ENCODE measurements at regions not wholly inside any gene's neighbourhood (a gene's known extent, or its start where the extent isn't known, plus 50 kb on each side); places are given as distances from the start of the nearest gene placed in this dataset.

GRCh38 chr2:194870974-194871535, 786.0 kb upstream of the SLC39A10 start:
- Mint-ChIP-seq H3K9me3 (no peaks in the 10 kb centered on the region), H3K4me3 (no peak overlapping the region), H3K36me3 (no peaks in the 10 kb centered on the region), H3K27me3 (ENCODE audit: low read depth in 3 of 3) (no peaks in the 10 kb centered on the region), H3K27ac (no peak overlapping the region), H3K4me1 (no peaks in the 10 kb centered on the region)
- H3K9me3 ChIP-seq (replicated peaks in 1 of 2; ENCODE audit: control insufficient read depth in 1 of 2, insufficient read depth in 1 of 2, low read length in 2 of 2), result no peaks in the 10 kb centered on the region
- no peaks in the 10 kb centered on the region for H3K27me3 ChIP-seq (ENCODE audit: control insufficient read depth in 2 of 2, insufficient read depth in 2 of 2, low read length in 2 of 2)
- intact Hi-C loops (cut with micrococcal nuclease), result no loop called here
- H3K4me2 ChIP-seq (replicated peaks; ENCODE audit: extremely low read depth, low read length, poor library complexity, severe bottlenecking), result no peak overlapping the region
- DNase-seq, result no peak
- no peaks in the 10 kb centered on the region for H3K4me1 ChIP-seq (ENCODE audit: control insufficient read depth in 1 of 2, insufficient read depth in 2 of 2, low read length in 2 of 2)
- H3K79me2 ChIP-seq (ENCODE audit: insufficient read depth, low read length), result no peaks in the 10 kb centered on the region
- no peak overlapping the region for H3K9ac ChIP-seq (ENCODE audit: insufficient read depth, low read length, poor library complexity, severe bottlenecking)
- H3K27ac ChIP-seq (ENCODE audit: low read depth in 1 of 2, low read length in 2 of 2), result no peak overlapping the region
- TF ChIP-seq CTCF (IDR thresholded peaks at IDR 0.05), result no peak
- WGBS (ENCODE audit: insufficient coverage), result no CpG with 5 or more reads among the region's 1 CpG
- no peaks in the 10 kb centered on the region for H4K20me1 ChIP-seq (ENCODE audit: insufficient read depth, low read length)
- no peak overlapping the region for H3K4me3 ChIP-seq (replicated peaks in 1 of 3; ENCODE audit: low read depth in 2 of 3, low read length in 3 of 3)
- H2AFZ ChIP-seq (ENCODE audit: insufficient read depth, low read depth, low read length, poor library complexity, severe bottlenecking), result no peak overlapping the region
- H3K36me3 ChIP-seq (replicated peaks in 1 of 2; ENCODE audit: control insufficient read depth in 1 of 2, insufficient read depth in 2 of 2, low read length in 2 of 2), result no peaks in the 10 kb centered on the region

GRCh38 chr2:194867328-194867727, 789.7 kb upstream of the SLC39A10 start:
- Histone ChIP-seq H3K4me3 (replicated peaks in 1 of 3; ENCODE audit: low read depth in 2 of 3, low read length in 3 of 3) (no peak overlapping the region), H3K4me2 (replicated peaks; ENCODE audit: extremely low read depth, low read length, poor library complexity, severe bottlenecking) (no peak overlapping the region), H3K36me3 (replicated peaks in 1 of 2; ENCODE audit: control insufficient read depth in 1 of 2, insufficient read depth in 2 of 2, low read length in 2 of 2) (no peaks in the 10 kb centered on the region), H3K4me1 (ENCODE audit: control insufficient read depth in 1 of 2, insufficient read depth in 2 of 2, low read length in 2 of 2) (no peaks in the 10 kb centered on the region), H2AFZ (ENCODE audit: insufficient read depth, low read depth, low read length, poor library complexity, severe bottlenecking) (no peak overlapping the region), H4K20me1 (ENCODE audit: insufficient read depth, low read length) (no peaks in the 10 kb centered on the region), H3K9ac (ENCODE audit: insufficient read depth, low read length, poor library complexity, severe bottlenecking) (no peak overlapping the region), H3K79me2 (ENCODE audit: insufficient read depth, low read length) (no peaks in the 10 kb centered on the region), H3K27me3 (ENCODE audit: control insufficient read depth in 2 of 2, insufficient read depth in 2 of 2, low read length in 2 of 2) (no peaks in the 10 kb centered on the region), H3K9me3 (replicated peaks in 1 of 2; ENCODE audit: control insufficient read depth in 1 of 2, insufficient read depth in 1 of 2, low read length in 2 of 2) (no peaks in the 10 kb centered on the region), H3K27ac (ENCODE audit: low read depth in 1 of 2, low read length in 2 of 2) (no peak overlapping the region)
- no CpG with 5 or more reads among the region's 1 CpG for WGBS (ENCODE audit: insufficient coverage)
- peak; percentile 22 for TF ChIP-seq CTCF (IDR thresholded peaks at IDR 0.05)
- no peaks in the 10 kb centered on the region for H3K27me3 Mint-ChIP-seq (ENCODE audit: low read depth in 3 of 3)
- H3K9me3 Mint-ChIP-seq, result no peaks in the 10 kb centered on the region
- no peak for DNase-seq
- H3K36me3 Mint-ChIP-seq, result no peaks in the 10 kb centered on the region
- H3K4me3 Mint-ChIP-seq, result no peak overlapping the region
- no peak overlapping the region for H3K27ac Mint-ChIP-seq
- no peaks in the 10 kb centered on the region for H3K4me1 Mint-ChIP-seq
- intact Hi-C loops (cut with micrococcal nuclease), result no loop called here

Measured in CD14-positive monocyte (primary cell).